Spleen (tissue), 7 donors: ENCODE measurements at regions not wholly inside any gene's neighbourhood (a gene's known extent, or its start where the extent isn't known, plus 50 kb on each side); places are given as distances from the start of the nearest gene placed in this dataset.

Experiments used
- POLR2A ChIP-seq, 3 donors: fragments of 450-650 bp; IDR thresholded peaks; one replicate each; pipeline ENCODE4 v1.5.1; 2017; ENCODE audit warnings: antibody characterized with exemption in 3 of 3, mild to moderate bottlenecking in 1 of 3
- POLR2AphosphoS5 ChIP-seq, 3 donors: sonication (generic); formaldehyde crosslinking; IDR thresholded peaks; one replicate each; pipeline ENCODE4 v1.5.1; 2017; ENCODE audit warnings: antibody characterized with exemption in 3 of 3
- TF ChIP-seq, protein P1 (sequence below), 11 experiments: fragments of 200-600 bp in 7 of 11; fragments of 450-650 bp in 4 of 11; sonication (generic) in 4 of 11; IDR thresholded peaks in 8 of 11; conservative IDR thresholded peaks in 3 of 11; 1 replicate in 7 of 11; 2 replicates in 4 of 11; pipeline versions ENCODE4 v1.4.0 to v1.8.0; 2016 to 2021; ENCODE audit warnings: antibody characterized with exemption in 11 of 11, inconsistent platforms in 4 of 11, mild to moderate bottlenecking in 1 of 11
- donor health status: DM: no; HTN: no; CAD: no; lungs with moderate emphysema.
- donor health status: DM: no; HTN: no; CAD: no.
- donor health status: DM: no; HTN: no; CAD: no.

GRCh38 chr3:150105886-150106612 is 135.4 kb upstream of the PFN2 start:
- TF ChIP-seq, protein P1, sequence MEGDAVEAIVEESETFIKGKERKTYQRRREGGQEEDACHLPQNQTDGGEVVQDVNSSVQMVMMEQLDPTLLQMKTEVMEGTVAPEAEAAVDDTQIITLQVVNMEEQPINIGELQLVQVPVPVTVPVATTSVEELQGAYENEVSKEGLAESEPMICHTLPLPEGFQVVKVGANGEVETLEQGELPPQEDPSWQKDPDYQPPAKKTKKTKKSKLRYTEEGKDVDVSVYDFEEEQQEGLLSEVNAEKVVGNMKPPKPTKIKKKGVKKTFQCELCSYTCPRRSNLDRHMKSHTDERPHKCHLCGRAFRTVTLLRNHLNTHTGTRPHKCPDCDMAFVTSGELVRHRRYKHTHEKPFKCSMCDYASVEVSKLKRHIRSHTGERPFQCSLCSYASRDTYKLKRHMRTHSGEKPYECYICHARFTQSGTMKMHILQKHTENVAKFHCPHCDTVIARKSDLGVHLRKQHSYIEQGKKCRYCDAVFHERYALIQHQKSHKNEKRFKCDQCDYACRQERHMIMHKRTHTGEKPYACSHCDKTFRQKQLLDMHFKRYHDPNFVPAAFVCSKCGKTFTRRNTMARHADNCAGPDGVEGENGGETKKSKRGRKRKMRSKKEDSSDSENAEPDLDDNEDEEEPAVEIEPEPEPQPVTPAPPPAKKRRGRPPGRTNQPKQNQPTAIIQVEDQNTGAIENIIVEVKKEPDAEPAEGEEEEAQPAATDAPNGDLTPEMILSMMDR (IDR thresholded peaks at IDR 0.05 in 8 of 11, conservative IDR thresholded peaks at IDR 0.05 in 3 of 11), result no peak
- no peak for TF ChIP-seq POLR2AphosphoS5 (IDR thresholded peaks at IDR 0.05)
- no peak for TF ChIP-seq POLR2A (IDR thresholded peaks at IDR 0.05)
